Erythroblast (primary cell): ENCODE measurements at regions not wholly inside any gene's neighbourhood (a gene's known extent, or its start where the extent isn't known, plus 50 kb on each side); places are given as distances from the start of the nearest gene placed in this dataset.

ENCODE experiments used
- GATA1 ChIP-seq: IDR thresholded peaks from 2 replicates; pipeline ENCODE4 v1.6.1; 2011; ENCODE audit warnings: low read depth, mild to moderate bottlenecking, control low read depth, low read length, moderate library complexity
- POLR2A ChIP-seq: IDR thresholded peaks from 2 replicates; pipeline ENCODE4 v1.6.1; 2011; ENCODE audit warnings: mild to moderate bottlenecking, low read length

DNA sequence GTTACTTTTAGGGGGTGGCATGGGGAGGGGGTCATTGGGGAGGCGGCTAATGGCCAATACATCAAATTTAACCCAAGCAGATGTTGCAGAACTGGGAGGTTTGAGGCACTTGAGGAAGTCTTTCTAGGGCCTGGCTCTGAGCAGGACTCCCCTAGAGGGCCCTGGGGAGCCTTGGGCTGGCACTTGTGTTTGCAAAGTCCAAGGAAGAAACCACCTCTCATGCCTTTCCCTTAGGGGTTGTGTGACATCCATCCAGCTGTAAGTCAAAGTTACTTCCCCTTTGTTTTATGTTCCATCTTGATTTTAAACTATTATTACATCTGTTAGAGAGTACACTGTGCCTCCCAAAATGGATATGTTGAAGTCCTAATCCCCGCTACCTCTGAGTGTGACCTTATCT is 159.9 kb downstream of the KATNAL1 start:
- TF ChIP-seq POLR2A (no peak), GATA1 (no peak)
